GM12878 (cell line): ENCODE measurements at regions not wholly inside any gene's neighbourhood (a gene's known extent, or its start where the extent isn't known, plus 50 kb on each side); places are given as distances from the start of the nearest gene placed in this dataset.

ENCODE experiments used
- JUND ChIP-seq: IDR thresholded peaks from 2 replicates; pipeline ENCODE4 v1.6.1; 2012; ENCODE audit warnings: low read depth, mild to moderate bottlenecking, low read length, improper control_type of control experiment, moderate library complexity
- RELB ChIP-seq: fragments of 450-650 bp; IDR thresholded peaks from 2 replicates; pipeline ENCODE4 v1.6.1; 2017; ENCODE audit warnings: low read depth, mild to moderate bottlenecking, moderate library complexity
- RFX5 ChIP-seq: IDR thresholded peaks from 2 replicates; pipeline ENCODE4 v1.6.1; 2011; ENCODE audit warnings: low read depth, low read length, improper control_type of control experiment
- TAF1 ChIP-seq: IDR thresholded peaks from 2 replicates; pipeline ENCODE4 v1.6.1; 2011; ENCODE audit warnings: mild to moderate bottlenecking, low read depth, low read length, borderline replicate concordance
- TF ChIP-seq, protein P1 (sequence below): IDR thresholded peaks from 2 replicates; pipeline ENCODE4 v1.6.1; 2011; ENCODE audit warnings: low read depth, low read length, improper control_type of control experiment, borderline replicate concordance
- TF ChIP-seq, protein P2 (sequence below), 3 experiments: IDR thresholded peaks in 2 of 3; conservative IDR thresholded peaks in 1 of 3; 2 replicates each; pipeline ENCODE4 v1.5.1; 2011; ENCODE audit warnings: low read depth in 3 of 3, low read length in 3 of 3, mild to moderate bottlenecking in 3 of 3, control low read depth in 2 of 3, moderate library complexity in 2 of 3, inconsistent platforms in 1 of 3, mixed read lengths in 1 of 3; ENCODE audit not compliant: control insufficient read depth in 2 of 3, insufficient read depth in 1 of 3; ENCODE audit errors: extremely low read depth in 1 of 3
- TF ChIP-seq, protein P3 (sequence below): IDR thresholded peaks from 2 replicates; pipeline ENCODE4 v1.6.1; 2012; ENCODE audit warnings: mild to moderate bottlenecking, low read depth, low read length

DNA sequence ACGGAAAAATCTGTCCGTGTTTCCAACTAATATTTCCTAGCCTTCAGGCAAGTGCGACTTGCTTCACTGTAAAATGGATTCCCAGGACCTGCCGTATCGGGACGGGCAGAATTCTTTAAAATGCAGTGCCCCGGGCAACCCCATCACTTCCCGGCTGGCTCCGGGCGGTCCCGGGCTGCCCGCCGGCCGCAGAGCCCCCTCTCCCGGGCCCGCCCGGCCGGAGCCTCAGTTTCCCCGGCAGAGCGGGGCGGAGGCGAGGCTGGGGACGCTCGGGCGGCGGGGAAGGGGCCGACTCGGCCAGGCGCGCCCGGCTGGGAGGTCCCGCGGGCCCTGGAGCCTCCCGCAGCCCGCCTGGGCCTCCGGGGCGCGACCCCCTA lies 84.2 kb upstream of the WNT7B start:
- TF ChIP-seq, protein P1, sequence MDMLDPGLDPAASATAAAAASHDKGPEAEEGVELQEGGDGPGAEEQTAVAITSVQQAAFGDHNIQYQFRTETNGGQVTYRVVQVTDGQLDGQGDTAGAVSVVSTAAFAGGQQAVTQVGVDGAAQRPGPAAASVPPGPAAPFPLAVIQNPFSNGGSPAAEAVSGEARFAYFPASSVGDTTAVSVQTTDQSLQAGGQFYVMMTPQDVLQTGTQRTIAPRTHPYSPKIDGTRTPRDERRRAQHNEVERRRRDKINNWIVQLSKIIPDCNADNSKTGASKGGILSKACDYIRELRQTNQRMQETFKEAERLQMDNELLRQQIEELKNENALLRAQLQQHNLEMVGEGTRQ, result no peak
- TF ChIP-seq, protein P2, sequence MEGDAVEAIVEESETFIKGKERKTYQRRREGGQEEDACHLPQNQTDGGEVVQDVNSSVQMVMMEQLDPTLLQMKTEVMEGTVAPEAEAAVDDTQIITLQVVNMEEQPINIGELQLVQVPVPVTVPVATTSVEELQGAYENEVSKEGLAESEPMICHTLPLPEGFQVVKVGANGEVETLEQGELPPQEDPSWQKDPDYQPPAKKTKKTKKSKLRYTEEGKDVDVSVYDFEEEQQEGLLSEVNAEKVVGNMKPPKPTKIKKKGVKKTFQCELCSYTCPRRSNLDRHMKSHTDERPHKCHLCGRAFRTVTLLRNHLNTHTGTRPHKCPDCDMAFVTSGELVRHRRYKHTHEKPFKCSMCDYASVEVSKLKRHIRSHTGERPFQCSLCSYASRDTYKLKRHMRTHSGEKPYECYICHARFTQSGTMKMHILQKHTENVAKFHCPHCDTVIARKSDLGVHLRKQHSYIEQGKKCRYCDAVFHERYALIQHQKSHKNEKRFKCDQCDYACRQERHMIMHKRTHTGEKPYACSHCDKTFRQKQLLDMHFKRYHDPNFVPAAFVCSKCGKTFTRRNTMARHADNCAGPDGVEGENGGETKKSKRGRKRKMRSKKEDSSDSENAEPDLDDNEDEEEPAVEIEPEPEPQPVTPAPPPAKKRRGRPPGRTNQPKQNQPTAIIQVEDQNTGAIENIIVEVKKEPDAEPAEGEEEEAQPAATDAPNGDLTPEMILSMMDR (IDR thresholded peaks at IDR 0.05 in 2 of 3, conservative IDR thresholded peaks at IDR 0.05 in 1 of 3; ENCODE audit: control insufficient read depth in 2 of 3, extremely low read depth in 1 of 3, insufficient read depth in 1 of 3, low read depth in 3 of 3, low read length in 3 of 3), result no peak
- no peak for TF ChIP-seq RELB
- no peak for TF ChIP-seq RFX5
- TF ChIP-seq TAF1, result no peak
- TF ChIP-seq, protein P3, sequence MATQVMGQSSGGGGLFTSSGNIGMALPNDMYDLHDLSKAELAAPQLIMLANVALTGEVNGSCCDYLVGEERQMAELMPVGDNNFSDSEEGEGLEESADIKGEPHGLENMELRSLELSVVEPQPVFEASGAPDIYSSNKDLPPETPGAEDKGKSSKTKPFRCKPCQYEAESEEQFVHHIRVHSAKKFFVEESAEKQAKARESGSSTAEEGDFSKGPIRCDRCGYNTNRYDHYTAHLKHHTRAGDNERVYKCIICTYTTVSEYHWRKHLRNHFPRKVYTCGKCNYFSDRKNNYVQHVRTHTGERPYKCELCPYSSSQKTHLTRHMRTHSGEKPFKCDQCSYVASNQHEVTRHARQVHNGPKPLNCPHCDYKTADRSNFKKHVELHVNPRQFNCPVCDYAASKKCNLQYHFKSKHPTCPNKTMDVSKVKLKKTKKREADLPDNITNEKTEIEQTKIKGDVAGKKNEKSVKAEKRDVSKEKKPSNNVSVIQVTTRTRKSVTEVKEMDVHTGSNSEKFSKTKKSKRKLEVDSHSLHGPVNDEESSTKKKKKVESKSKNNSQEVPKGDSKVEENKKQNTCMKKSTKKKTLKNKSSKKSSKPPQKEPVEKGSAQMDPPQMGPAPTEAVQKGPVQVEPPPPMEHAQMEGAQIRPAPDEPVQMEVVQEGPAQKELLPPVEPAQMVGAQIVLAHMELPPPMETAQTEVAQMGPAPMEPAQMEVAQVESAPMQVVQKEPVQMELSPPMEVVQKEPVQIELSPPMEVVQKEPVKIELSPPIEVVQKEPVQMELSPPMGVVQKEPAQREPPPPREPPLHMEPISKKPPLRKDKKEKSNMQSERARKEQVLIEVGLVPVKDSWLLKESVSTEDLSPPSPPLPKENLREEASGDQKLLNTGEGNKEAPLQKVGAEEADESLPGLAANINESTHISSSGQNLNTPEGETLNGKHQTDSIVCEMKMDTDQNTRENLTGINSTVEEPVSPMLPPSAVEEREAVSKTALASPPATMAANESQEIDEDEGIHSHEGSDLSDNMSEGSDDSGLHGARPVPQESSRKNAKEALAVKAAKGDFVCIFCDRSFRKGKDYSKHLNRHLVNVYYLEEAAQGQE, result no peak
- no peak for TF ChIP-seq JUND
